C4-2B (cell line): ENCODE measurements at regions not wholly inside any gene's neighbourhood (a gene's known extent, or its start where the extent isn't known, plus 50 kb on each side); places are given as distances from the start of the nearest gene placed in this dataset.

Experiments
- ZFX ChIP-seq: fragments of 450-650 bp; IDR thresholded peaks from 2 replicates; pipeline ENCODE4 v1.6.1; 2017
- TF ChIP-seq, protein P1 (sequence below): fragments of 450-650 bp; conservative IDR thresholded peaks from 2 replicates; pipeline ENCODE4 v1.5.1; 2017; ENCODE audit warnings: mild to moderate bottlenecking

DNA sequence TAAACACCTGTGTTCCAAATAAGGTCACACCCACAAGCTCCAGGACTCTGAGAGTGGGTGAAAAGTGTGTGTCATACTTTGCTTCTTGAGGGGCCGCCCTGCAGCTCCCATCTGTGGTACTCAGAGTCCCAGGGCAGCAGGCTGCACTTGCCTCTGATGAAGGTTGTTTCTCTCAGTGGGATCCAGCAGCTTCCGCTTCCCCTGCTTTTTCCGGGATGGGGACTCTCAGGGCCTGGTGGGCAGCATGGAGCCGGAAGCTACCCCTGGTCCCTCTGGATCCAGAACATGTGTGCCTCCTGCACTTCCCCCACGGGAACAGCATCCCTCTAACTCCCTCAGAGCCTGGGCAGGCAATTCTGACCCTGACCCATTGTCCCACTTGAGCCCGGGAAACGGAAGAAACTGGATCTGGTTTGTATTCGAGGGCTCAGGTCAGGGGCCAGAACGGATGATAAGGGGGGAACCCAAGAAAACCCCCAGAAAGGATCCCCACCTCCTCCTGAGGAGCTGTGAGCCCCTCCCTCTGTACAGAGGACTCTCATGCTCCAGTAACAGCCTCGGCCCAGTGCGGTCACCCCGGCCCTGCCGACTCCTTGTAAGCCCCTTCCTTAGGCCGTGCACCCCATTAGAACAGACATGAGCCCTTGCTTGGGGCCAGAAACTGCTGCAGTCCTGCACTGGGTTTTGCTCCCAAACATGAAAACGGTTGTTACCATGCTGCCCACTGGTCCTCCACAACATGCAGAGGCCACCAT lies 189.5 kb upstream of the C1orf174 start:
- TF ChIP-seq, protein P1, sequence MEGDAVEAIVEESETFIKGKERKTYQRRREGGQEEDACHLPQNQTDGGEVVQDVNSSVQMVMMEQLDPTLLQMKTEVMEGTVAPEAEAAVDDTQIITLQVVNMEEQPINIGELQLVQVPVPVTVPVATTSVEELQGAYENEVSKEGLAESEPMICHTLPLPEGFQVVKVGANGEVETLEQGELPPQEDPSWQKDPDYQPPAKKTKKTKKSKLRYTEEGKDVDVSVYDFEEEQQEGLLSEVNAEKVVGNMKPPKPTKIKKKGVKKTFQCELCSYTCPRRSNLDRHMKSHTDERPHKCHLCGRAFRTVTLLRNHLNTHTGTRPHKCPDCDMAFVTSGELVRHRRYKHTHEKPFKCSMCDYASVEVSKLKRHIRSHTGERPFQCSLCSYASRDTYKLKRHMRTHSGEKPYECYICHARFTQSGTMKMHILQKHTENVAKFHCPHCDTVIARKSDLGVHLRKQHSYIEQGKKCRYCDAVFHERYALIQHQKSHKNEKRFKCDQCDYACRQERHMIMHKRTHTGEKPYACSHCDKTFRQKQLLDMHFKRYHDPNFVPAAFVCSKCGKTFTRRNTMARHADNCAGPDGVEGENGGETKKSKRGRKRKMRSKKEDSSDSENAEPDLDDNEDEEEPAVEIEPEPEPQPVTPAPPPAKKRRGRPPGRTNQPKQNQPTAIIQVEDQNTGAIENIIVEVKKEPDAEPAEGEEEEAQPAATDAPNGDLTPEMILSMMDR = no peak
- no peak for TF ChIP-seq ZFX
